ENCODE measurements at regions not wholly inside any gene's neighbourhood (a gene's known extent, or its start where the extent isn't known, plus 50 kb on each side); places are given as distances from the start of the nearest gene placed in this dataset.

- DNase-seq, result no peak
Measured at GRCh38 chr2:173785813-173786212, 179.4 kb downstream of the SP3 start.

GRCh38 chr2:173791502-173791901 is 173.7 kb downstream of the SP3 start:
- no peak for DNase-seq

GRCh38 chr2:173792166-173792565 is 173.0 kb downstream of the SP3 start:
- no peak for DNase-seq

- no peak for DNase-seq
Measured at GRCh38 chr2:173792741-173793140, 172.4 kb downstream of the SP3 start.

GRCh38 chr2:173793709-173794565 is 171.2 kb downstream of the SP3 start:
- peak; percentile 56 for DNase-seq

- DNase-seq, result no peak
Measured at GRCh38 chr2:173797586-173798263, 167.4 kb downstream of the SP3 start.

- no peak for DNase-seq
Measured at GRCh38 chr2:173802518-173802917, 162.7 kb downstream of the SP3 start.

- DNase-seq, result no peak
Measured at GRCh38 chr2:173803449-173803848, 161.7 kb downstream of the SP3 start.

GRCh38 chr2:173806761-173807160 is 158.4 kb downstream of the SP3 start:
- no peak for DNase-seq

- no peak for DNase-seq
Measured at GRCh38 chr2:173808718-173809117, 156.5 kb downstream of the SP3 start.

- no peak for DNase-seq
Measured at GRCh38 chr2:173812321-173812720, 152.9 kb downstream of the SP3 start.

GRCh38 chr2:173814306-173814705 is 150.9 kb downstream of the SP3 start:
- DNase-seq, result no peak

GRCh38 chr2:173815772-173816171 is 149.4 kb downstream of the SP3 start:
- no peak for DNase-seq

- DNase-seq, result no peak
Measured at GRCh38 chr2:173817582-173817981, 147.6 kb downstream of the SP3 start.

- DNase-seq, result no peak
Measured at GRCh38 chr2:173818285-173818684, 146.9 kb downstream of the SP3 start.

GRCh38 chr2:173819852-173820251 is 145.3 kb downstream of the SP3 start:
- no peak for DNase-seq

- no peak for DNase-seq
Measured at GRCh38 chr2:173821451-173821850, 143.7 kb downstream of the SP3 start.

- DNase-seq, result no peak
Measured at GRCh38 chr2:173822889-173823542, 142.2 kb downstream of the SP3 start.

- DNase-seq, result no peak
Measured at GRCh38 chr2:173823543-173823939, 141.6 kb downstream of the SP3 start.

GRCh38 chr2:173828189-173829142 is 136.7 kb downstream of the SP3 start:
- no peak for DNase-seq

GRCh38 chr2:173829727-173830126 is 135.4 kb downstream of the SP3 start:
- no peak for DNase-seq

- no peak for DNase-seq
Measured at GRCh38 chr2:173830170-173830569, 135.0 kb downstream of the SP3 start.
